Suppressor macrophage treated with lipopolysaccharide for 4 hours (primary cell): ENCODE measurements at regions not wholly inside any gene's neighbourhood (a gene's known extent, or its start where the extent isn't known, plus 50 kb on each side); places are given as distances from the start of the nearest gene placed in this dataset.
A peak's percentile ranks its signal among the peaks of the same experiment; 100 is the strongest.
"Not testable (repeated sequence)": the region's sequence is repeated elsewhere in the genome, so short reads cannot be mapped to it uniquely, and the experiment has no call there.

Source experiments
- DNase-seq: peaks from one replicate; pipeline ENCODE4 v3.0.0-alpha.2; 2020

GRCh38 chr1:9469882-9470281 is 69.4 kb upstream of the SLC25A33 start:
- not testable (repeated sequence) for DNase-seq

GRCh38 chr1:9471679-9472078 is 67.6 kb upstream of the SLC25A33 start:
- no peak for DNase-seq

DNA sequence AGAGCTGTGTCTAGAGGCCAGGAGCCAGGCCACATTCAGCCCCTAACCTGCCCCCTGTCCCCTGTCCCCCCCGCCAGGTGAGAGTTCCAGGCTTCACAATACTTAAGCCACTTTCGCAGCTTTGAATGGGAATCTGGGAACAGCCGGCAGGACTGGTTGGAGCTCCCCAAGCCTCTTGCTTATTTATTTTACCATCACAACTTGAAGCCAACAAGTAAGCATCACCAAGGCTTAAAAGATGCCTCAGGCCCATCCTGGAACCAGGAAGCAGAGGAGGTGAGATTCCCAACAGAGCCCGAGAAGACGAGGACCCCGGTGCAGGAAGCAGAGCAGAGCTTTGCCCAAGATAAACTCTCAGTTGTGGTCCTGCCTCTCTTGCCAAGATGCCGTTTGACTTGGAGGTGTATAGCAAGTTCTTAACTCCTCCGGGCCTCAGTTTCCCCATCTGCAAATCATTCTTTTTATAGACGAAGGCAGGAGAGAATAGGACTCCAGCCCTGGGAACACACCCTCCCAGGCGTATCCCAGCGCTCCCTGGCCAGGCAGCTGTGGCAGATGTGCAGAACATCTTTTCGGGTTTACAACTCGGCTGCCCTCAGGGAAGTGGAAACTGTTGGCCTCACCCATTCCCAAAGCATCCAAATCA is 66.8 kb upstream of the SLC25A33 start:
- DNase-seq: no peak

DNA sequence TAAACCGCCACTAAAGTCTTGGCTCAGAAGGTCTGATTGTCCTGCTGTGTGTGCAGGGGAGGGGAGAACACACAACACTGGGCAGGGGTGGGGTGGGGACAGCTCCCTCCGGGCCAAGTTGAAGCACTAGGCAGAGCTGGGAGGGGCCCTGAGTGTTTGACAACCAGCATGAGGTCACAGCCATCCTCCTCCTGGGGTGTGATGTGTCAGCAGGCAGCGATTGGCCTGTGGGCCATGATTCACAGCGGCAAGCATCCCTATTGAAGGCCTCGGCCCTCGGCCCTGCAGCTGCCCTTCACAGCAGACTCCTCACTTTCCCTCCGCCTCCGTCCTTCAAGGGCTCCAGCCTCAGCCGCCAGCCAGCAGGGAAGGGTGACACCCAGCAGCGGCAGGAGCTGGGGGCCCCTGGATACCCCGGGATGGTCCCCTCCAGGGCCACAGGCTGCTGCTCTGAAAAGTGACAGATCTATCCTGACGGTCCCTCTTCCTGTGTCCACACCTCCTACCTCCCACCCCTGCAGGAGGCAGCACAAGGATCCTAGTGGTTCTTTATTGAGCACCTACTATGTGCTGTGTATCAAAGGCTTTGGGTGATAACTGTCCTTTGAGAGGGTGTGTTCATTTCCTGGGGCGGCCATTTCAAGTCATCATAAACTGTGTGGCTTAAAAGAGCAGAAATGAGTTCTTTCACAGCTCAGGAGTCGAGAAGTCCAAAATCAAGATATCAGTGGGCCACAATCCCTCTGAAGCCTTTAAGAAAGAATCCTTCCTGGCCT is 66.0 kb upstream of the SLC25A33 start:
- peak; percentile 10 for DNase-seq

DNA sequence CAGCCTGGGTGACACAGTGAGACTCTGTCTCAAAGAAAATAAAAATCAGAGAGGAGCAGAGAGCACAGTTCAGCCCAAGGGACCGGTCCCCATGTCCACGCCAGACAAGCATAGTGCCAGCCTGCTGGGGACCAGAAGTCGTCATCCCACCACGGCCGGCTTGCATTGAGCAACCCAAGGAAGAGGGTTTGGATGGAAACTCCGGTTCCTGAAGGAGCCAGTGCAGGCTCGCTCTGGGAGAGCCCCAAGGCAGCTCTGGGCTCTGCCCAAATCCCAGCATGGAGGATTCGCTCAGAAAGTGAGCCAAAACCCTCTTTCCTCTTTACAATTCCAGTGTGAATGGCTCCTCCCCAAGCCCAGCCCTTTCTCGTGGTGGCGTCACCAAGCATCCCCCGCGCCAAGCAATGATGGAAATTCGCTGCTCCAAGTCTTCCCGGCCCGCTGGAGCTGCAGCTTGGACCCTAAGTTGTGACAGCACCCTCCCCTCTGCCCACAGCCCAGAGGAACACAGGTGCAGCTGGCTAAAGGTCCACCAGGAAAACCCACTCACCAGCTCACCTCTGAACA is 64.1 kb upstream of the SLC25A33 start:
- no peak for DNase-seq

DNA sequence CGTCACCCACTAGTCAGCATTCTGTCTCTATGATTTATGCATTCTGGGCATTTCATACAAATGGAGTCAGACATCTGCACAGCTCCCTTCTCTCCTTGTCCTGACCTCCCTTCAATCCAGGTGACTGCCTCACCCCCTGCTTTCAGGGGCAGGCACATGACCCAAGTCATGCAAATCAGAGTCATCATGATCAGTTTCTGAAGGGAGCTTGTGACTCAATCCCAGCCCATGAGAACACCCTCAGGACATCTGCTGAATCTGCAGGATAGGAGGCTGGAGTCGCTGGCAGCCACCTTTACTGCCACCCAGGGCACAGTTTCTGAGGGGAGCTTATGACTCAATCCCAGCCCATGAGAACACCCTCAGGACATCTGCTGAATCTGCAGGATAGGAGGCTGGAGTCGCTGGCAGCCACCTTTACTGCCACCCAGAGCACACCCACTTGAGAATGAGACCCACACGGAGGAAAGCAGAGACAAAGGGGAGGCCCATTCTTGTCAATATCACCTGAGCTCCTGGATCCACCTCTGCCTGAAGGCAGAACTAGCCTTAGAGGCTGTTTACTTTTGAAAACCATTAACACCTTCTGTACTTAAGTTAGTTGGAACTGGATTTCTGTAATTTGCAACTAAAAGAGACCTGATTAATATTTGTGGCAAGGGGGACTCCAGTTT is 62.3 kb upstream of the SLC25A33 start:
- DNase-seq: peak; percentile 38

GRCh38 chr1:9477535-9477934 is 61.7 kb upstream of the SLC25A33 start:
- DNase-seq: no peak

- no peak for DNase-seq
Measured at GRCh38 chr1:9478021-9478420, 61.2 kb upstream of the SLC25A33 start.

DNA sequence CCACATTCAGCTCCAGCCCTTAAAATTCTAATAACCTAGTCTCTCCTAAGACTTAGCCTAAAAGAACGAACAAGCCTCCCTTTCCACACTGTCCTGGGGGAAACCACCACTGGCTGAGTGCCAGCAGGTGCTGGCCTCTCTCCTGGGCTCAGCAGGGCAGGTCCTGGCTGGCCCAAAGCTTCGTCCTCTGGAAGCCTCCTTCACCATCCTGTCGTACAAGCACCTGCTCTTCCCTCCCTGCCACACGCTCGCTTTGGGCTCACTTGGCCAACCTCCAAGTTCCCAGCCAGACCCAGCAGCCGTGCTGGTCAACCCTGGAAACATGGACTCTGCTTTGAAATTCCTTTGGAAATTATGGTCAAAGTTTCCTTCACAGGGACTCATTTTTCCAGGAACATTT is 58.2 kb upstream of the SLC25A33 start:
- no peak for DNase-seq

DNA sequence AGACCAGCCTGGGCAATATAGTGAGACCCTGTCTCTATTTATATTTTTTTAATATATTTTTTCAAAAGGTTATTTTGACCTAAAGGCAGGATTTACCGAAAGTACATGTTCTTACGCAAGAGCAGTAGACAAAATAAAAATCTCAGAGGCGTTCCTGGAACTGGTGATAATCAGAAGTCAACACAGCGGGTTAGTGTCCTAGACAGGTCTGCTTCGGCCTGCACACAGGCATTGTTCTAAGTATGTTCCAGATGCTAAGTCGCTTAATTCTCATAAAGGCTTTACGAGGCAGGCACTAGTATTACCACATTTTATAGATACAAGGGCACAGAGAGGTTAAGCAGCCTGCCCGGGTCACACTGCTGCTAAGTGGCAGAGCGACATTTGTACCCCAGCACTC is 56.9 kb upstream of the SLC25A33 start:
- DNase-seq: no peak

DNA sequence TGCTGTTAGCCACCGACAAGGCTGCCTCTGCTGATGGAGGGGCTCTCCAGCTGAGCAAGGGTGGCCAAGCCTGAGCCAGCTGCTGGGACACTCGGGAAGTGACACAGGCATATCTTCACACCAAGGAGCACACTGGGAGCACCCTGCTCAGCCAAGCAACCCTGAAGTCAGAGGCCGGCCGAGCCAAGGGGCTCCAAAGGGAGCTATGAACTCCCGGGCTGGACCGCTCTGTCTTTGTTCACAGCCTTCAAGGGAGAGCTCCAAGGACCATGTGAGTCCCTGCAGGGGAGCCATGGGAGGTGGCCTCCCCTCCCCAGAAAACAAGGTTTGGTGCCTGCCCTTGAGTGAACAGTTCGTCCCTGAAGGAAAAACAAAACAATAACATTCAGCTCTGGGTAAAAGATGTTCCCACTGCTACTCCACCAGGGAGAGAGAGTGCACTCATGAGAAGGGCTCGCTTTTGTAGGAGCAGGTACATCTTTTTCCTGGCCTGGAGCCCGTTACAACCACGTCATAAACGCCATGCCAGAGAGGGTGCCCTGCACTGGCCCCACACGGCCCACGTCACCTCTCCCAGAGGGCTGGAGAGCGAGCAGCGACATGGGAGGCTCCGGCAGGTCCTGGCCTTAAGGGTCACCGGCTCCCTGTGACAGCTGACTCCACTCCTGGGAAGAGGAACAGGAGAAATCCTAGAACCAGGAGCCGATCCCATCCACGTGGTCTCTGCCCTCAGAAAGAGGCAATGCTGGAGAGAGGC is 56.3 kb upstream of the SLC25A33 start:
- DNase-seq: no peak

GRCh38 chr1:9486466-9487140 is 52.7 kb upstream of the SLC25A33 start:
- DNase-seq: no peak
